ENCODE measurements at regions not wholly inside any gene's neighbourhood (a gene's known extent, or its start where the extent isn't known, plus 50 kb on each side); places are given as distances from the start of the nearest gene placed in this dataset.

- peaks cover 6% of the 10 kb centered on the region for H3K4me1 ChIP-seq (ENCODE audit: control insufficient read depth, insufficient read depth, low read length)
- H3K27me3 ChIP-seq (ENCODE audit: control insufficient read depth, insufficient read depth, low read length), result no peaks in the 10 kb centered on the region
- no peak overlapping the region for H3K27ac ChIP-seq (ENCODE audit: low read depth, low read length)
- H3K36me3 ChIP-seq (ENCODE audit: control insufficient read depth, insufficient read depth, low read length), result no peaks in the 10 kb centered on the region
- no peaks in the 10 kb centered on the region for H3K9me3 ChIP-seq (ENCODE audit: control insufficient read depth, insufficient read depth, low read length)
- H3K9ac ChIP-seq (ENCODE audit: low read depth, low read length), result no peak overlapping the region
- H3K4me3 ChIP-seq (ENCODE audit: low read depth, low read length), result no peak overlapping the region
These were observed 1064.8 kb upstream of the IGFBP7 start for GRCh38 chr4:58175024-58175423.

- H3K4me3 ChIP-seq (ENCODE audit: low read depth, low read length), result no peak overlapping the region
- no peaks in the 10 kb centered on the region for H3K9me3 ChIP-seq (ENCODE audit: control insufficient read depth, insufficient read depth, low read length)
- peaks cover 4% of the 10 kb centered on the region; the same call in 1 of the 2 replicates for H3K4me1 ChIP-seq (ENCODE audit: control insufficient read depth, insufficient read depth, low read length)
- no peak overlapping the region for H3K9ac ChIP-seq (ENCODE audit: low read depth, low read length)
- no peaks in the 10 kb centered on the region for H3K36me3 ChIP-seq (ENCODE audit: control insufficient read depth, insufficient read depth, low read length)
- no peaks in the 10 kb centered on the region for H3K27me3 ChIP-seq (ENCODE audit: control insufficient read depth, insufficient read depth, low read length)
- no peak overlapping the region for H3K27ac ChIP-seq (ENCODE audit: low read depth, low read length)
These were observed 1056.3 kb upstream of the IGFBP7 start for GRCh38 chr4:58166490-58166889.

- no peak overlapping the region for H3K9ac ChIP-seq (ENCODE audit: low read depth, low read length)
- H3K27me3 ChIP-seq (ENCODE audit: control insufficient read depth, insufficient read depth, low read length), result no peaks in the 10 kb centered on the region
- no peaks in the 10 kb centered on the region for H3K4me1 ChIP-seq (ENCODE audit: control insufficient read depth, insufficient read depth, low read length)
- H3K27ac ChIP-seq (ENCODE audit: low read depth, low read length), result no peak overlapping the region
- no peaks in the 10 kb centered on the region for H3K9me3 ChIP-seq (ENCODE audit: control insufficient read depth, insufficient read depth, low read length)
- no peak overlapping the region for H3K4me3 ChIP-seq (ENCODE audit: low read depth, low read length)
- no peaks in the 10 kb centered on the region for H3K36me3 ChIP-seq (ENCODE audit: control insufficient read depth, insufficient read depth, low read length)
These were observed 1053.0 kb upstream of the IGFBP7 start for GRCh38 chr4:58163156-58163555.

- H3K9ac ChIP-seq (ENCODE audit: low read depth, low read length), result no peak overlapping the region
- H3K27ac ChIP-seq (ENCODE audit: low read depth, low read length), result no peak overlapping the region
- no peaks in the 10 kb centered on the region for H3K36me3 ChIP-seq (ENCODE audit: control insufficient read depth, insufficient read depth, low read length)
- H3K9me3 ChIP-seq (ENCODE audit: control insufficient read depth, insufficient read depth, low read length), result no peaks in the 10 kb centered on the region
- H3K4me3 ChIP-seq (ENCODE audit: low read depth, low read length), result no peak overlapping the region
- H3K4me1 ChIP-seq (ENCODE audit: control insufficient read depth, insufficient read depth, low read length), result no peaks in the 10 kb centered on the region
- H3K27me3 ChIP-seq (ENCODE audit: control insufficient read depth, insufficient read depth, low read length), result no peaks in the 10 kb centered on the region
These were observed 1039.4 kb upstream of the IGFBP7 start for GRCh38 chr4:58149404-58150085.

GRCh38 chr4:58144721-58145120 is 1034.5 kb upstream of the IGFBP7 start:
- Histone ChIP-seq H3K27ac (ENCODE audit: low read depth, low read length) (no peak overlapping the region), H3K36me3 (ENCODE audit: control insufficient read depth, insufficient read depth, low read length) (no peaks in the 10 kb centered on the region), H3K27me3 (ENCODE audit: control insufficient read depth, insufficient read depth, low read length) (no peaks in the 10 kb centered on the region), H3K9me3 (ENCODE audit: control insufficient read depth, insufficient read depth, low read length) (no peaks in the 10 kb centered on the region), H3K4me3 (ENCODE audit: low read depth, low read length) (no peak overlapping the region), H3K4me1 (ENCODE audit: control insufficient read depth, insufficient read depth, low read length) (no peaks in the 10 kb centered on the region), H3K9ac (ENCODE audit: low read depth, low read length) (no peak overlapping the region)

GRCh38 chr4:58138786-58139668 is 1028.8 kb upstream of the IGFBP7 start:
- Histone ChIP-seq H3K9me3 (ENCODE audit: control insufficient read depth, insufficient read depth, low read length) (no peaks in the 10 kb centered on the region), H3K27me3 (ENCODE audit: control insufficient read depth, insufficient read depth, low read length) (no peaks in the 10 kb centered on the region), H3K4me1 (ENCODE audit: control insufficient read depth, insufficient read depth, low read length) (no peaks in the 10 kb centered on the region), H3K27ac (ENCODE audit: low read depth, low read length) (no peak overlapping the region), H3K9ac (ENCODE audit: low read depth, low read length) (no peak overlapping the region), H3K36me3 (ENCODE audit: control insufficient read depth, insufficient read depth, low read length) (no peaks in the 10 kb centered on the region), H3K4me3 (ENCODE audit: low read depth, low read length) (no peak overlapping the region)

GRCh38 chr4:58136604-58137003 is 1026.4 kb upstream of the IGFBP7 start:
- no peak overlapping the region for H3K27ac ChIP-seq (ENCODE audit: low read depth, low read length)
- no peaks in the 10 kb centered on the region for H3K9me3 ChIP-seq (ENCODE audit: control insufficient read depth, insufficient read depth, low read length)
- no peaks in the 10 kb centered on the region for H3K27me3 ChIP-seq (ENCODE audit: control insufficient read depth, insufficient read depth, low read length)
- H3K4me1 ChIP-seq (ENCODE audit: control insufficient read depth, insufficient read depth, low read length), result 0 out of 2 replicates have a peak, but pooled peaks cover 5% of the 10 kb centered on the region
- H3K4me3 ChIP-seq (ENCODE audit: low read depth, low read length), result no peak overlapping the region
- H3K9ac ChIP-seq (ENCODE audit: low read depth, low read length), result no peak overlapping the region
- no peaks in the 10 kb centered on the region for H3K36me3 ChIP-seq (ENCODE audit: control insufficient read depth, insufficient read depth, low read length)

- H3K36me3 ChIP-seq (ENCODE audit: control insufficient read depth, insufficient read depth, low read length), result no peaks in the 10 kb centered on the region
- no peak overlapping the region for H3K9ac ChIP-seq (ENCODE audit: low read depth, low read length)
- no peak overlapping the region for H3K27ac ChIP-seq (ENCODE audit: low read depth, low read length)
- no peak overlapping the region for H3K4me3 ChIP-seq (ENCODE audit: low read depth, low read length)
- no peaks in the 10 kb centered on the region for H3K9me3 ChIP-seq (ENCODE audit: control insufficient read depth, insufficient read depth, low read length)
- 0 out of 2 replicates have a peak, but pooled peaks cover 5% of the 10 kb centered on the region for H3K4me1 ChIP-seq (ENCODE audit: control insufficient read depth, insufficient read depth, low read length)
- no peaks in the 10 kb centered on the region for H3K27me3 ChIP-seq (ENCODE audit: control insufficient read depth, insufficient read depth, low read length)
These were observed 1017.5 kb upstream of the IGFBP7 start for GRCh38 chr4:58127680-58128079.

GRCh38 chr4:58119298-58119697 is 1009.1 kb upstream of the IGFBP7 start:
- no peaks in the 10 kb centered on the region for H3K27me3 ChIP-seq (ENCODE audit: control insufficient read depth, insufficient read depth, low read length)
- H3K36me3 ChIP-seq (ENCODE audit: control insufficient read depth, insufficient read depth, low read length), result no peaks in the 10 kb centered on the region
- peaks cover 4% of the 10 kb centered on the region; the same call in 1 of the 2 replicates for H3K4me1 ChIP-seq (ENCODE audit: control insufficient read depth, insufficient read depth, low read length)
- no peak overlapping the region for H3K4me3 ChIP-seq (ENCODE audit: low read depth, low read length)
- H3K9me3 ChIP-seq (ENCODE audit: control insufficient read depth, insufficient read depth, low read length), result no peaks in the 10 kb centered on the region
- no peak overlapping the region for H3K9ac ChIP-seq (ENCODE audit: low read depth, low read length)
- H3K27ac ChIP-seq (ENCODE audit: low read depth, low read length), result no peak overlapping the region

- no peaks in the 10 kb centered on the region for H3K9me3 ChIP-seq (ENCODE audit: control insufficient read depth, insufficient read depth, low read length)
- H3K27ac ChIP-seq (ENCODE audit: low read depth, low read length), result no peak overlapping the region
- H3K27me3 ChIP-seq (ENCODE audit: control insufficient read depth, insufficient read depth, low read length), result no peaks in the 10 kb centered on the region
- no peak overlapping the region for H3K4me3 ChIP-seq (ENCODE audit: low read depth, low read length)
- H3K4me1 ChIP-seq (ENCODE audit: control insufficient read depth, insufficient read depth, low read length), result no peaks in the 10 kb centered on the region
- H3K36me3 ChIP-seq (ENCODE audit: control insufficient read depth, insufficient read depth, low read length), result no peaks in the 10 kb centered on the region
- no peak overlapping the region for H3K9ac ChIP-seq (ENCODE audit: low read depth, low read length)
These were observed 1002.9 kb upstream of the IGFBP7 start for GRCh38 chr4:58113126-58113525.

GRCh38 chr4:58111818-58112217 is 1001.6 kb upstream of the IGFBP7 start:
- Histone ChIP-seq H3K4me1 (ENCODE audit: control insufficient read depth, insufficient read depth, low read length) (no peaks in the 10 kb centered on the region), H3K27ac (ENCODE audit: low read depth, low read length) (no peak overlapping the region), H3K4me3 (ENCODE audit: low read depth, low read length) (no peak overlapping the region), H3K27me3 (ENCODE audit: control insufficient read depth, insufficient read depth, low read length) (no peaks in the 10 kb centered on the region), H3K9ac (ENCODE audit: low read depth, low read length) (no peak overlapping the region), H3K9me3 (ENCODE audit: control insufficient read depth, insufficient read depth, low read length) (no peaks in the 10 kb centered on the region), H3K36me3 (ENCODE audit: control insufficient read depth, insufficient read depth, low read length) (no peaks in the 10 kb centered on the region)

Data from HUES48 (cell line).